Naive B cell (primary cell): ENCODE measurements at regions not wholly inside any gene's neighbourhood (a gene's known extent, or its start where the extent isn't known, plus 50 kb on each side); places are given as distances from the start of the nearest gene placed in this dataset.

Experiments
- ATAC-seq, 2 donors: fragments of 150-1000 bp; cut with Tn5 transposase; 2 replicates each; pipeline ENCODE4 v1.10.0; 2021; ENCODE audit warnings: low read depth in 2 of 2, mild to moderate bottlenecking in 2 of 2, moderate library complexity in 2 of 2
- DNase-seq: peaks from one replicate; pipeline ENCODE4 v3.0.0; 2022
- H3K27ac Mint-ChIP-seq, 6 donors: one replicate each; pipeline ENCODE4 v1.8.0; 2020 to 2022; ENCODE audit warnings: mild to moderate bottlenecking in 6 of 6, mixed read lengths in 6 of 6, moderate library complexity in 5 of 6, inconsistent platforms in 2 of 6
- H3K27me3 Mint-ChIP-seq, 3 donors: one replicate each; pipeline ENCODE4 v1.8.0; 2021 to 2022; ENCODE audit warnings: mixed read lengths in 3 of 3, mild to moderate bottlenecking in 1 of 3
- H3K36me3 Mint-ChIP-seq, 2 donors: one replicate each; pipeline ENCODE4 v1.8.0; 2020 to 2022; ENCODE audit warnings: mixed read lengths in 2 of 2, inconsistent platforms in 1 of 2, mild to moderate bottlenecking in 1 of 2
- H3K4me1 Mint-ChIP-seq, 3 donors: one replicate each; pipeline ENCODE4 v1.8.0; 2020 to 2022; ENCODE audit warnings: mixed read lengths in 3 of 3, inconsistent platforms in 1 of 3, mild to moderate bottlenecking in 1 of 3, moderate library complexity in 1 of 3
- H3K4me3 Mint-ChIP-seq, 8 donors: one replicate each; pipeline ENCODE4 v1.8.0; 2020 to 2022; ENCODE audit warnings: mild to moderate bottlenecking in 8 of 8, mixed read lengths in 8 of 8, moderate library complexity in 8 of 8, inconsistent platforms in 2 of 8
- H3K9me3 Mint-ChIP-seq, 7 donors: one replicate each; pipeline ENCODE4 v1.8.0; 2020 to 2022; ENCODE audit warnings: mixed read lengths in 7 of 7, mild to moderate bottlenecking in 5 of 7, inconsistent platforms in 2 of 7, moderate library complexity in 1 of 7

- H3K4me1 Mint-ChIP-seq = peaks cover 57 to 69% (median 64%) of the 10 kb centered on the region in 3 donors
- peak overlapping the region; percentile 95 to 99 (median 98) for H3K27ac Mint-ChIP-seq
- DNase-seq (peak; percentile 82), ATAC-seq (peak; percentile 84 to 87)
- H3K27me3 Mint-ChIP-seq = no peaks in the 10 kb centered on the region
- peaks cover 0 to 8% of the 10 kb centered on the region in 2 donors for H3K36me3 Mint-ChIP-seq
- H3K9me3 Mint-ChIP-seq = peaks cover 0 to 5% (median 0%) of the 10 kb centered on the region in 7 donors
- peak overlapping the region; percentile 69 to 94 (median 89) for H3K4me3 Mint-ChIP-seq
Observed at GRCh38 chr12:92363295-92364146, 217.9 kb upstream of the BTG1 start.

- ATAC-seq (peak; percentile 6 to 32), DNase-seq (peak; percentile 55)
- H3K4me3 Mint-ChIP-seq = peak overlapping the region; percentile 69 to 94 (median 89)
- peak overlapping the region; percentile 95 to 99 (median 98) for H3K27ac Mint-ChIP-seq
- no peaks in the 10 kb centered on the region for H3K27me3 Mint-ChIP-seq
- peaks cover 57 to 72% (median 64%) of the 10 kb centered on the region in 3 donors for H3K4me1 Mint-ChIP-seq
- peaks cover 0 to 8% of the 10 kb centered on the region in 2 donors for H3K36me3 Mint-ChIP-seq
- peaks cover 0 to 5% (median 2%) of the 10 kb centered on the region in 7 donors for H3K9me3 Mint-ChIP-seq
Observed at GRCh38 chr12:92362785-92363184, 217.1 kb upstream of the BTG1 start.

GRCh38 chr12:92362126-92362525, 216.5 kb upstream of the BTG1 start:
- ATAC-seq = no peak
- H3K4me1 Mint-ChIP-seq = peaks cover 57 to 76% (median 64%) of the 10 kb centered on the region in 3 donors

GRCh38 chr12:92360543-92360942, 214.9 kb upstream of the BTG1 start:
- H3K36me3 Mint-ChIP-seq = peaks cover 4 to 8% of the 10 kb centered on the region in 2 donors
- H3K4me3 Mint-ChIP-seq = peak overlapping the region in 5 of 8 donors; percentile 21 to 41 (median 30)
- DNase-seq = no peak
- ATAC-seq = peak in 1 of 2 donors; percentile 14
- H3K27ac Mint-ChIP-seq = peak overlapping the region; percentile 61 to 95 (median 80)
- H3K4me1 Mint-ChIP-seq = peaks cover 57 to 79% (median 64%) of the 10 kb centered on the region in 3 donors
- H3K9me3 Mint-ChIP-seq = peaks cover 0 to 6% (median 4%) of the 10 kb centered on the region in 7 donors
- H3K27me3 Mint-ChIP-seq = no peaks in the 10 kb centered on the region

More at GRCh38 chr12:92362126-92362525, 216.5 kb upstream of the BTG1 start:
- peaks cover 0 to 7% of the 10 kb centered on the region in 2 donors for H3K36me3 Mint-ChIP-seq
- H3K9me3 Mint-ChIP-seq = peaks cover 0 to 6% (median 2%) of the 10 kb centered on the region in 7 donors
- peak overlapping the region; percentile 95 to 99 (median 98) for H3K27ac Mint-ChIP-seq
- no peak for DNase-seq
- peak overlapping the region in 6 of 8 donors; percentile 43 to 94 (median 72) for H3K4me3 Mint-ChIP-seq
- H3K27me3 Mint-ChIP-seq = no peaks in the 10 kb centered on the region

GRCh38 chr12:92359581-92360209, 214.0 kb upstream of the BTG1 start:
- ATAC-seq = no peak
- DNase-seq = no peak
- Mint-ChIP-seq H3K4me3 (no peak overlapping the region), H3K36me3 (peaks cover 4 to 8% of the 10 kb centered on the region in 2 donors), H3K4me1 (peaks cover 52 to 79% (median 63%) of the 10 kb centered on the region in 3 donors), H3K9me3 (peaks cover 0 to 6% (median 4%) of the 10 kb centered on the region in 7 donors), H3K27me3 (no peaks in the 10 kb centered on the region), H3K27ac (peak overlapping the region in 5 of 6 donors; percentile 61 to 95 (median 70))

GRCh38 chr12:92357584-92358261, 212.1 kb upstream of the BTG1 start:
- ATAC-seq (no peak), DNase-seq (no peak)
- Mint-ChIP-seq H3K4me1 (peaks cover 50 to 70% (median 58%) of the 10 kb centered on the region in 3 donors), H3K4me3 (no peak overlapping the region), H3K27me3 (no peaks in the 10 kb centered on the region), H3K27ac (peak overlapping the region in 2 of 6 donors; percentile 29 to 80), H3K9me3 (peaks cover 0 to 6% (median 4%) of the 10 kb centered on the region in 7 donors), H3K36me3 (peaks cover 4 to 8% of the 10 kb centered on the region in 2 donors)

GRCh38 chr12:92356425-92356824, 210.8 kb upstream of the BTG1 start:
- Mint-ChIP-seq H3K27me3 (no peaks in the 10 kb centered on the region), H3K4me1 (peaks cover 44 to 63% (median 58%) of the 10 kb centered on the region in 3 donors), H3K4me3 (peak overlapping the region in 4 of 8 donors; percentile 23 to 61 (median 37)), H3K9me3 (peaks cover 0 to 8% (median 4%) of the 10 kb centered on the region in 7 donors), H3K27ac (peak overlapping the region in 4 of 6 donors; percentile 10 to 51 (median 40)), H3K36me3 (peaks cover 4 to 15% of the 10 kb centered on the region in 2 donors)
- no peak for ATAC-seq
- no peak for DNase-seq

GRCh38 chr12:92349635-92350034, 204.0 kb upstream of the BTG1 start:
- H3K4me1 Mint-ChIP-seq = peaks cover 18 to 21% (median 18%) of the 10 kb centered on the region in 3 donors
- no peaks in the 10 kb centered on the region for H3K27me3 Mint-ChIP-seq
- H3K36me3 Mint-ChIP-seq = peaks cover 0 to 15% of the 10 kb centered on the region in 2 donors
- no peak overlapping the region for H3K27ac Mint-ChIP-seq
- peaks cover 3 to 11% (median 7%) of the 10 kb centered on the region in 7 donors for H3K9me3 Mint-ChIP-seq
- ATAC-seq = no peak
- no peak for DNase-seq
- H3K4me3 Mint-ChIP-seq = no peak overlapping the region

GRCh38 chr12:92342574-92342973, 196.9 kb upstream of the BTG1 start:
- Mint-ChIP-seq H3K9me3 (peaks cover 3 to 11% (median 7%) of the 10 kb centered on the region in 7 donors), H3K27ac (peak overlapping the region; percentile 39 to 90 (median 66)), H3K4me3 (peak overlapping the region in 3 of 8 donors; percentile 32 to 89 (median 35)), H3K27me3 (no peaks in the 10 kb centered on the region), H3K36me3 (peaks cover 0 to 7% of the 10 kb centered on the region in 2 donors), H3K4me1 (peaks cover 20 to 39% (median 28%) of the 10 kb centered on the region in 3 donors)
- no peak for ATAC-seq
- DNase-seq = no peak

- Mint-ChIP-seq H3K4me1 (peaks cover 24 to 41% (median 33%) of the 10 kb centered on the region in 3 donors), H3K9me3 (peaks cover 3 to 11% (median 7%) of the 10 kb centered on the region in 7 donors), H3K27ac (peak overlapping the region; percentile 90 to 98 (median 94)), H3K36me3 (peaks cover 5 to 7% of the 10 kb centered on the region in 2 donors), H3K27me3 (no peaks in the 10 kb centered on the region), H3K4me3 (peak overlapping the region; percentile 81 to 89 (median 86))
- DNase-seq (peak; percentile 45), ATAC-seq (peak; percentile 94 to 97)
Observed at GRCh38 chr12:92341065-92341668, 195.5 kb upstream of the BTG1 start.

- Mint-ChIP-seq H3K27ac (peak overlapping the region; percentile 90 to 98 (median 94)), H3K9me3 (peaks cover 1 to 5% (median 2%) of the 10 kb centered on the region in 7 donors), H3K36me3 (peaks cover 1 to 5% of the 10 kb centered on the region in 2 donors), H3K4me3 (peak overlapping the region; percentile 81 to 89 (median 86)), H3K4me1 (peaks cover 24 to 41% (median 33%) of the 10 kb centered on the region in 3 donors), H3K27me3 (no peaks in the 10 kb centered on the region)
- DNase-seq = no peak
- ATAC-seq = no peak
Observed at GRCh38 chr12:92340441-92341064, 194.9 kb upstream of the BTG1 start.

- Mint-ChIP-seq H3K4me1 (peaks cover 24 to 41% (median 34%) of the 10 kb centered on the region in 3 donors), H3K4me3 (no peak overlapping the region), H3K36me3 (peaks cover 0 to 5% of the 10 kb centered on the region in 2 donors), H3K9me3 (peaks cover 0 to 1% (median 0%) of the 10 kb centered on the region in 7 donors), H3K27ac (peak overlapping the region in 4 of 6 donors; percentile 6 to 95 (median 80)), H3K27me3 (no peaks in the 10 kb centered on the region)
- DNase-seq = no peak
- ATAC-seq = no peak
Observed at GRCh38 chr12:92340003-92340402, 194.4 kb upstream of the BTG1 start.
